ENCODE measurements at regions not wholly inside any gene's neighbourhood (a gene's known extent, or its start where the extent isn't known, plus 50 kb on each side); places are given as distances from the start of the nearest gene placed in this dataset.

DNA sequence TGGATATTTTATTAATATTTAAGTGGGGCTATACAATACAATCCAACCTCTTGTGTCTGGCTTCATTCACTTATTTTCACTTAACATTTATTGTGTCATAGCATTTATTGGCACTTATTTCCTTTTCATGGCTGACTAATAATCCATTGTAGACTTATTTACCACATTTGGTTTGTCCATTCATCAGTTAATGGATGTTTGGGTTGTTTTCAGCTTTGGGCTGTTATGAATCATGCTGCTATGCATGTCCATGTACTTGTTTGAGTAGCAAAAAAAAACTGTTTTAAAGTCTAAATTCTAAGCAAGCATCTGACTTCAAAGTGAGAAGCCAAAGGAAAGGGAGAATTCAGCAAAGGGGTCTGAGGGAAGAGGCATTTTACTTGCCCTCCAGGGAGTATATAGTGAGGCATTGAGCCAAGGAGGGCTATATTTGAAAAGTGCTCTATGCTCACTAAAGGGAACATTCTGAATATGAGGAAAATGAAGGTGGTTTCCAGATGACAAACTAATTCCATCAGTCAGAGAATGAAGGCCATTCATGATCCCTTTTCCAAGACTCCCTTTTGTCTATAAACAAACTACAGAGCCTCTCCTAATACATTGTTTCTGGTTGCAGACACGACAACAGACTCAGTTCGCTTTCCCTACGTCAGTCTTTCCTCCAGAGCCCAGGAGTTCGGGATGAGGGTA, 532.8 kb upstream of the KLF4 start (continued):
- TF ChIP-seq, protein P1, sequence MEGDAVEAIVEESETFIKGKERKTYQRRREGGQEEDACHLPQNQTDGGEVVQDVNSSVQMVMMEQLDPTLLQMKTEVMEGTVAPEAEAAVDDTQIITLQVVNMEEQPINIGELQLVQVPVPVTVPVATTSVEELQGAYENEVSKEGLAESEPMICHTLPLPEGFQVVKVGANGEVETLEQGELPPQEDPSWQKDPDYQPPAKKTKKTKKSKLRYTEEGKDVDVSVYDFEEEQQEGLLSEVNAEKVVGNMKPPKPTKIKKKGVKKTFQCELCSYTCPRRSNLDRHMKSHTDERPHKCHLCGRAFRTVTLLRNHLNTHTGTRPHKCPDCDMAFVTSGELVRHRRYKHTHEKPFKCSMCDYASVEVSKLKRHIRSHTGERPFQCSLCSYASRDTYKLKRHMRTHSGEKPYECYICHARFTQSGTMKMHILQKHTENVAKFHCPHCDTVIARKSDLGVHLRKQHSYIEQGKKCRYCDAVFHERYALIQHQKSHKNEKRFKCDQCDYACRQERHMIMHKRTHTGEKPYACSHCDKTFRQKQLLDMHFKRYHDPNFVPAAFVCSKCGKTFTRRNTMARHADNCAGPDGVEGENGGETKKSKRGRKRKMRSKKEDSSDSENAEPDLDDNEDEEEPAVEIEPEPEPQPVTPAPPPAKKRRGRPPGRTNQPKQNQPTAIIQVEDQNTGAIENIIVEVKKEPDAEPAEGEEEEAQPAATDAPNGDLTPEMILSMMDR (IDR thresholded peaks at IDR 0.05; ENCODE audit: low read depth, low read length, missing input control), result no peak

DNA sequence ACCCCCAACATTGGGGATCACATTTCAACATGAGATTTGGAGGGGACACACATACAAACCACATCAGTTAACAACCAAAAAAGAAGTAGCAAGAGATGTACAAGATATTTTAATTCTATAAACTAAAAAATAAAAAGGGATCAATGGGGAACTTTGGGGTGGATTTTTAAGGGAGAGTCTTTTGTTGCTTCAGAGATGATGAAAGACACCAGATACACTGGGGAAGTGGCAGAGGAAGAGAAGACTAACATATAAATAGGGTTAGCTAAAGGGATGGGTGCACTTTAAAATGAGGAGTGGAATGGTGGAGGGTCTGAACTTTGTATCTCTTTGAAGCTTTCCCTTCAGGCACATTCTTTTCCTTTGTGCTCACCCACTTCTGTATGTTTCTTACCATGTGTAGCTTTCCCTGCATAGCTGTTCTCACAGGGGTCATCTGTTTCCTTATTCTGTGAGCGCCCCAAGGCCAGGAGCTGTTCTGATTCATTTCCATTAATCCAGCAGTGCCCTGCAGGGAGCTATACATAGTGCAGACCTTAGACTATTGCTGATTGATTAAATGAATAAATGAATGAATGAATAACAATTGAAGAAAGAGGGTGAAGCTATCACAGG, 531.6 kb upstream of the KLF4 start:
- no peaks in the 10 kb centered on the region for H3K27me3 ChIP-seq (ENCODE audit: control insufficient read depth in 4 of 4, insufficient read depth in 4 of 4, low read length in 3 of 4)
- no peak for TF ChIP-seq EGR1 (IDR thresholded peaks at IDR 0.05; ENCODE audit: low read depth in 2 of 2)
- no peak for TF ChIP-seq TAF1 (conservative IDR thresholded peaks at IDR 0.05)
- TF ChIP-seq NR2F2 (IDR thresholded peaks at IDR 0.05), result no peak
- no peak for TF ChIP-seq GABPA (IDR thresholded peaks at IDR 0.05 in 1 of 2, conservative IDR thresholded peaks at IDR 0.05 in 1 of 2)
- TF ChIP-seq, protein P2, sequence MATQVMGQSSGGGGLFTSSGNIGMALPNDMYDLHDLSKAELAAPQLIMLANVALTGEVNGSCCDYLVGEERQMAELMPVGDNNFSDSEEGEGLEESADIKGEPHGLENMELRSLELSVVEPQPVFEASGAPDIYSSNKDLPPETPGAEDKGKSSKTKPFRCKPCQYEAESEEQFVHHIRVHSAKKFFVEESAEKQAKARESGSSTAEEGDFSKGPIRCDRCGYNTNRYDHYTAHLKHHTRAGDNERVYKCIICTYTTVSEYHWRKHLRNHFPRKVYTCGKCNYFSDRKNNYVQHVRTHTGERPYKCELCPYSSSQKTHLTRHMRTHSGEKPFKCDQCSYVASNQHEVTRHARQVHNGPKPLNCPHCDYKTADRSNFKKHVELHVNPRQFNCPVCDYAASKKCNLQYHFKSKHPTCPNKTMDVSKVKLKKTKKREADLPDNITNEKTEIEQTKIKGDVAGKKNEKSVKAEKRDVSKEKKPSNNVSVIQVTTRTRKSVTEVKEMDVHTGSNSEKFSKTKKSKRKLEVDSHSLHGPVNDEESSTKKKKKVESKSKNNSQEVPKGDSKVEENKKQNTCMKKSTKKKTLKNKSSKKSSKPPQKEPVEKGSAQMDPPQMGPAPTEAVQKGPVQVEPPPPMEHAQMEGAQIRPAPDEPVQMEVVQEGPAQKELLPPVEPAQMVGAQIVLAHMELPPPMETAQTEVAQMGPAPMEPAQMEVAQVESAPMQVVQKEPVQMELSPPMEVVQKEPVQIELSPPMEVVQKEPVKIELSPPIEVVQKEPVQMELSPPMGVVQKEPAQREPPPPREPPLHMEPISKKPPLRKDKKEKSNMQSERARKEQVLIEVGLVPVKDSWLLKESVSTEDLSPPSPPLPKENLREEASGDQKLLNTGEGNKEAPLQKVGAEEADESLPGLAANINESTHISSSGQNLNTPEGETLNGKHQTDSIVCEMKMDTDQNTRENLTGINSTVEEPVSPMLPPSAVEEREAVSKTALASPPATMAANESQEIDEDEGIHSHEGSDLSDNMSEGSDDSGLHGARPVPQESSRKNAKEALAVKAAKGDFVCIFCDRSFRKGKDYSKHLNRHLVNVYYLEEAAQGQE (IDR thresholded peaks at IDR 0.05), result no peak
- no peak for TF ChIP-seq FOXA1 (IDR thresholded peaks at IDR 0.05)
- TF ChIP-seq, protein P3, sequence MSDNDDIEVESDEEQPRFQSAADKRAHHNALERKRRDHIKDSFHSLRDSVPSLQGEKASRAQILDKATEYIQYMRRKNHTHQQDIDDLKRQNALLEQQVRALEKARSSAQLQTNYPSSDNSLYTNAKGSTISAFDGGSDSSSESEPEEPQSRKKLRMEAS (IDR thresholded peaks at IDR 0.05), result no peak
- TF ChIP-seq RXRA (IDR thresholded peaks at IDR 0.05), result no peak
- no peaks in the 10 kb centered on the region for H3K36me3 ChIP-seq (ENCODE audit: control insufficient read depth in 4 of 4, insufficient read depth in 3 of 4, low read depth in 1 of 4, low read length in 3 of 4)
- H3K9me3 ChIP-seq (ENCODE audit: control insufficient read depth in 4 of 4, low read length in 3 of 4), result no peaks in the 10 kb centered on the region
- WGBS, result 95% methylated on average over 1 of the region's 1 CpG
- no peak overlapping the region for H3K4me3 ChIP-seq (ENCODE audit: low read depth in 1 of 3, low read length in 3 of 3)
- no peak overlapping the region for H3K27ac ChIP-seq (ENCODE audit: low read depth in 1 of 2, low read length in 2 of 2)
- no peak overlapping the region for H3K9ac ChIP-seq (ENCODE audit: low read depth in 1 of 2, low read length in 2 of 2)
- H3K4me1 ChIP-seq (ENCODE audit: control insufficient read depth in 4 of 4, insufficient read depth in 4 of 4, low read length in 3 of 4), result no peaks in the 10 kb centered on the region
- no peak for DNase-seq (ENCODE audit: low spot score)

DNA sequence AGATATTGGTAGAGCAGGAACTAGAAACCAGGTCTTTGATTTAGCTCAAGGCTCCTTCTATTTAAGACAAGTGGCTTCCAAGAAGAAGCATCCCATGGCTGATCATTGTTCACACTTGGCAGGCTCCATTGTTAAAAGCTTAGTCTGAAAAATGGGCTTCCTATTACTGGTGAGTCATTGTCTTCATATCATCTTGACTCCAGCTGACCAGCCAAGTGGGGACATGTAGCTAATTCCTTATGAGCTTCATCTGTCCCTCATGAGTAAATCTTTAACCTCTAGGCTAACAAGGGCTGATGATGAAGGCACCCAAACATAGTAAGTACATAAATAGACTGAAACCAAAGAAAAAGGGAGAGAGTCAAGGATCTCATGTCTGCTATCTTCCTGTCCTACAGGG, 530.3 kb upstream of the KLF4 start:
- no peaks in the 10 kb centered on the region for H3K27me3 ChIP-seq (ENCODE audit: control insufficient read depth in 4 of 4, insufficient read depth in 4 of 4, low read length in 3 of 4)
- no peak for DNase-seq (ENCODE audit: low spot score)
- TF ChIP-seq, protein P3 (IDR thresholded peaks at IDR 0.05), result no peak
- TF ChIP-seq GABPA (IDR thresholded peaks at IDR 0.05 in 1 of 2, conservative IDR thresholded peaks at IDR 0.05 in 1 of 2) (no peak), RAD21 (IDR thresholded peaks at IDR 0.05) (no peak), SP1 (IDR thresholded peaks at IDR 0.05) (no peak), FOXA1 (IDR thresholded peaks at IDR 0.05) (no peak), HNF4A (conservative IDR thresholded peaks at IDR 0.05) (no peak), TAF1 (conservative IDR thresholded peaks at IDR 0.05) (no peak), RXRA (IDR thresholded peaks at IDR 0.05) (no peak)
- TF ChIP-seq, protein P2 (IDR thresholded peaks at IDR 0.05), result no peak
- TF ChIP-seq, protein P4, sequence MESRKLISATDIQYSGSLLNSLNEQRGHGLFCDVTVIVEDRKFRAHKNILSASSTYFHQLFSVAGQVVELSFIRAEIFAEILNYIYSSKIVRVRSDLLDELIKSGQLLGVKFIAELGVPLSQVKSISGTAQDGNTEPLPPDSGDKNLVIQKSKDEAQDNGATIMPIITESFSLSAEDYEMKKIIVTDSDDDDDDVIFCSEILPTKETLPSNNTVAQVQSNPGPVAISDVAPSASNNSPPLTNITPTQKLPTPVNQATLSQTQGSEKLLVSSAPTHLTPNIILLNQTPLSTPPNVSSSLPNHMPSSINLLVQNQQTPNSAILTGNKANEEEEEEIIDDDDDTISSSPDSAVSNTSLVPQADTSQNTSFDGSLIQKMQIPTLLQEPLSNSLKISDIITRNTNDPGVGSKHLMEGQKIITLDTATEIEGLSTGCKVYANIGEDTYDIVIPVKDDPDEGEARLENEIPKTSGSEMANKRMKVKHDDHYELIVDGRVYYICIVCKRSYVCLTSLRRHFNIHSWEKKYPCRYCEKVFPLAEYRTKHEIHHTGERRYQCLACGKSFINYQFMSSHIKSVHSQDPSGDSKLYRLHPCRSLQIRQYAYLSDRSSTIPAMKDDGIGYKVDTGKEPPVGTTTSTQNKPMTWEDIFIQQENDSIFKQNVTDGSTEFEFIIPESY (IDR thresholded peaks at IDR 0.05), result no peak

More for the DNA sequence above, 530.3 kb upstream of the KLF4 start:
- H3K27ac ChIP-seq (ENCODE audit: low read depth in 1 of 2, low read length in 2 of 2), result no peak overlapping the region
- H3K9ac ChIP-seq (ENCODE audit: low read depth in 1 of 2, low read length in 2 of 2), result no peak overlapping the region
- no peaks in the 10 kb centered on the region for H3K4me1 ChIP-seq (ENCODE audit: control insufficient read depth in 4 of 4, insufficient read depth in 4 of 4, low read length in 3 of 4)
- no peaks in the 10 kb centered on the region for H3K9me3 ChIP-seq (ENCODE audit: control insufficient read depth in 4 of 4, low read length in 3 of 4)
- no peak overlapping the region for H3K4me3 ChIP-seq (ENCODE audit: low read depth in 1 of 3, low read length in 3 of 3)
- no peaks in the 10 kb centered on the region for H3K36me3 ChIP-seq (ENCODE audit: control insufficient read depth in 4 of 4, insufficient read depth in 3 of 4, low read depth in 1 of 4, low read length in 3 of 4)
